HFF-Myc (cell line): ENCODE measurements at regions not wholly inside any gene's neighbourhood (a gene's known extent, or its start where the extent isn't known, plus 50 kb on each side); places are given as distances from the start of the nearest gene placed in this dataset.

Source experiments
- DNase-seq: peaks from one replicate; pipeline ENCODE4 v3.0.0-alpha.2; 2011; ENCODE audit warnings: low read depth; ENCODE audit errors: extremely low read depth
- H3K4me3 ChIP-seq: replicated peaks from 2 replicates; pipeline ENCODE4 v1.5.1; 2011; ENCODE audit warnings: low read depth, mild to moderate bottlenecking, control low read depth, low read length
- TF ChIP-seq, protein P1 (sequence below): IDR thresholded peaks from 2 replicates; pipeline ENCODE4 v1.5.1; 2012; ENCODE audit warnings: mild to moderate bottlenecking, low read depth, low read length, control low read depth; ENCODE audit errors: missing control alignments

DNA sequence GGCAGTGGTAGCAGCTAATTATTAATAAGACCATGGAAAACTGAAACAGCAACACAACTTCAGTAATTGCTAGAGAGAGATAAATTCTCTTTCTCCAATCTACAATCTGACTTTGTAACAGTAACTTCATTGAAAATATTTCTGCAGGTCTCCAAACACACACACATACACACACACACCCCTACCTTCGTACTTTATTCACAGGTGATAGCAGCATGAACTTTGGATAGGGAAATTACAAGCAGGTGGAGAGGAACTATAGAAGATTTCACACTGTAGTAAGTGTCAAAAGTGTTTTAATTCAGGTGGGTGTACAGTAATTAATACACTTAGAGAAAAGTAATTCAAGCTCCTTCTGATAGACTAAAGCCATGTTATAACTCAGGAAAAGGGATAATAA is 587.5 kb downstream of the TUSC7 start:
- no peak for DNase-seq
- TF ChIP-seq, protein P1, sequence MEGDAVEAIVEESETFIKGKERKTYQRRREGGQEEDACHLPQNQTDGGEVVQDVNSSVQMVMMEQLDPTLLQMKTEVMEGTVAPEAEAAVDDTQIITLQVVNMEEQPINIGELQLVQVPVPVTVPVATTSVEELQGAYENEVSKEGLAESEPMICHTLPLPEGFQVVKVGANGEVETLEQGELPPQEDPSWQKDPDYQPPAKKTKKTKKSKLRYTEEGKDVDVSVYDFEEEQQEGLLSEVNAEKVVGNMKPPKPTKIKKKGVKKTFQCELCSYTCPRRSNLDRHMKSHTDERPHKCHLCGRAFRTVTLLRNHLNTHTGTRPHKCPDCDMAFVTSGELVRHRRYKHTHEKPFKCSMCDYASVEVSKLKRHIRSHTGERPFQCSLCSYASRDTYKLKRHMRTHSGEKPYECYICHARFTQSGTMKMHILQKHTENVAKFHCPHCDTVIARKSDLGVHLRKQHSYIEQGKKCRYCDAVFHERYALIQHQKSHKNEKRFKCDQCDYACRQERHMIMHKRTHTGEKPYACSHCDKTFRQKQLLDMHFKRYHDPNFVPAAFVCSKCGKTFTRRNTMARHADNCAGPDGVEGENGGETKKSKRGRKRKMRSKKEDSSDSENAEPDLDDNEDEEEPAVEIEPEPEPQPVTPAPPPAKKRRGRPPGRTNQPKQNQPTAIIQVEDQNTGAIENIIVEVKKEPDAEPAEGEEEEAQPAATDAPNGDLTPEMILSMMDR = no peak
- no peak overlapping the region for H3K4me3 ChIP-seq

DNA sequence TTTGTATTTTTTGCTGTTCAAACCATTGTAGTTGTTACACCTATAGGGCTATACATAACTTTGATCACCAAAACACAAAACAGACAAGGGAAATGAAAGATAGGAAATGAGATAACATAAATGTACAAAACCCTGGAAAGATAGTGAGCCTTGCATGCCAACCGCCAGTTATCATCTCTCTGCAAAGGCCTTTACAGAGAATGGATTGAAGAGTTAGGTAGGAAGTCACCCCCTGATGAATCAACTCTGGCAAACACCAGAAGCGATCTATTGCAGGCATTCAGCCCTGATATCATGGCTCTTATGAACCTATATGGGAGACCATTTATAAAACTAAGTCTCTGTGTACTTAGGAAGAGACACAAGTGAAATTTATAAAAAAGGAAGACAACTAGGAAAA is 588.0 kb downstream of the TUSC7 start:
- DNase-seq = no peak
- TF ChIP-seq, protein P1 = no peak
- no peak overlapping the region for H3K4me3 ChIP-seq

DNA sequence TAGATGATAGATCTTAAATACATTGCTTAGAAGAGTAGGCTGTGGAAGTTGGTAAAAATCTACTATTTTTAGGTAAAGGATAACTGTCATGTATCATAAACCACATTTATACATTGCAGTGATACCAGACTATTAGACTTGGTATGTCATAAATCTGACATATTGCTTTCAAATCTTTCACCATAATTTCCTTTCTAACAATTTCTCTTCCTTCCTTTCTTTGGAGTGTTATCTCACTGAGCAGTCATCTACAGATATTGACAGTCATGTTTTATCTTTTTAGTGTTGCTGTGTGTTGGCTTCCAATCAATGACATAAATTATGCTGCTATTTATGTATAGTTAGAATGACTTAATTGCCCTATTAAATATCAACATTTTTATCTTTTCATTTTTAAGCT is 588.7 kb downstream of the TUSC7 start:
- no peak overlapping the region for H3K4me3 ChIP-seq
- DNase-seq = no peak
- TF ChIP-seq, protein P1 = no peak

DNA sequence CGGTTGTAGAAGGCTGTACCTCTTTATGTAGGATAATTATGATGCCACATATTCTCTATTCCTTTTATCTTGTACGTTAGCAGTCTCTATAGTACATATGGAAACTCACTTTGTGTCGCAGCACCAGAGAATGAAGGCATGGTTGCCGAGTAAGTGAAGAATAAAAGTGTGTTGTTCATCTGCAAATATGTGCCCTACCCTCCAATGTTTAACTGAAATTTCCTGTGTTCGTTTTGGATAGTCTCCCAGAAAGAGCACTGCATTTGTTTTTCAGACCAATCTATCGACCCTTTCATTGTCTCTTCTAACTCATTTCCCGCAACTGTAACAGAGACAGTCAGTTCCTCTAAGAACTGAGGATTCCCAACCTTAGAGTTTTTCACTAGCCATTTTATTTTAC is 592.8 kb downstream of the TUSC7 start:
- DNase-seq = no peak
- TF ChIP-seq, protein P1 = no peak
- H3K4me3 ChIP-seq = no peak overlapping the region

DNA sequence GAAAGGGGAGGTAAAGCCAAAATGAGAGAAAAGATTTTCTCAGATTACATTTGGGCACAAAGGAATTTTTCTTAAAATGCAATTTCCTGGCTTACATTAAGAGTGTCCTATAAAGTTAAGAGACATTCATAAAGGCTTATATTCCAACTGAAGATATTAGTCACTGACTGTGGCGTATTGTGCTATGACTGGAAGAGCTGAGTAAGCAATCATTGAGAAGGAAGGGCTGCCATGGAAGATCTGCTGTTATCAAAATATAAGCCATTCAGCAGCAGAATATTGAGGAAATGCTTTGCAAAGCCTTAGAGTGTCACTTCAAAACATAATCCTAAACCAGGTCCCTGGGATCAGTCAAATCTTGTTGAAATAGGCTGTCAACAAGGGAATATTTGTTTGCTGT is 593.9 kb downstream of the TUSC7 start:
- TF ChIP-seq, protein P1 = no peak
- H3K4me3 ChIP-seq = no peak overlapping the region
- DNase-seq = no peak

DNA sequence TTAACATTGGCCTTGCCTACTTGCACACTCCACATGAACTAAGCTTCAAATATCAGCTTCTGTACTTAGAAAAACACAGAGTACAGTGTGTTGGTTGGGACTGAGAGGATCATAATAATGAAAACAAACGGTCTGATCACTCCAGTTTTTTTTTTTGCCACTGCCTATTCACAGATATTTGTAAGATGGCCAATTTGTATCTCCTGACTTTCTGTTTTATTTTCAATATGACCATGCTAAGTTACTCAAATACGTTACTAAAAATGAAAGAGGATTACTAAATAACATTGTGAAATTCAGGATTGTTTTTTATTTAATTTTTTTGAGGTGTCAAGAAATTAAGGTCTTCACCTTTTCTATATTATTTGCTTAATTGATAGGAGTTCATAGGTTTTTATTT is 595.1 kb downstream of the TUSC7 start:
- H3K4me3 ChIP-seq = no peak overlapping the region
- DNase-seq = no peak
- TF ChIP-seq, protein P1 = no peak

DNA sequence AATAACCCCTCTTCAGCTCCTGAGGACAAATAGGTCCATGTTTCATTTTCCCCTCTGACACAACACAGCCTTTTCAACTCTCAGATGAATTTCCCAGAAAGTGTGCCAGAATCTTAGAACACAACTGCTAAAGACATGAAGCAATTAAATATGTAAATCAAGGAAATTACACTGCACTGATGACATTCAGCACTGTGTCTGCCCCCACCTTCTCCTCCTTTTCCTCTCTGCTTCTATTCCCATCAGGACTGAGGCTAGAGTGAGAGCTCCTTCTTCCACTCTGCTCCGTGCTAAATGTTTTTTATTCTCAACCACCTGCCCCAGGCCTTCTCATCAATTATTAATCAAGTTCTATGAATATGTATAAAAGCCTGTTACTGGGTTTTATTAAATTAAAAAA is 596.1 kb downstream of the TUSC7 start:
- TF ChIP-seq, protein P1 = no peak
- DNase-seq = no peak

More for the DNA sequence above, 596.1 kb downstream of the TUSC7 start:
- H3K4me3 ChIP-seq = no peak overlapping the region
